ENCODE measurements at regions not wholly inside any gene's neighbourhood (a gene's known extent, or its start where the extent isn't known, plus 50 kb on each side); places are given as distances from the start of the nearest gene placed in this dataset.

- TF ChIP-seq POLR2A (IDR thresholded peaks at IDR 0.05; ENCODE audit: low read depth, low read length) (no peak), TAF1 (IDR thresholded peaks at IDR 0.05; ENCODE audit: low read depth, low read length) (no peak), POLR2AphosphoS5 (IDR thresholded peaks at IDR 0.05; ENCODE audit: low read depth, low read length) (no peak)
These were observed 117.9 kb upstream of the MPHOSPH6 start for GRCh38 chr16:82287937-82288336.
